Endodermal cell (in vitro differentiated cells): ENCODE measurements at regions not wholly inside any gene's neighbourhood (a gene's known extent, or its start where the extent isn't known, plus 50 kb on each side); places are given as distances from the start of the nearest gene placed in this dataset.

Source experiments
- DNase-seq: peaks from one replicate; pipeline ENCODE4 v3.0.0-alpha.2; 2017
- H3K27ac ChIP-seq: 2 replicates; pipeline ENCODE4 v1.5.1; 2013; ENCODE audit warnings: mild to moderate bottlenecking, low read depth, low read length, moderate library complexity
- H3K27me3 ChIP-seq: 2 replicates; pipeline ENCODE4 v1.6.1; 2013; ENCODE audit warnings: mild to moderate bottlenecking, low read length, moderate library complexity; ENCODE audit not compliant: insufficient read depth, control insufficient read depth, poor library complexity, severe bottlenecking
- H3K36me3 ChIP-seq: 2 replicates; pipeline ENCODE4 v1.7.0; 2013; ENCODE audit warnings: mild to moderate bottlenecking, low read length, moderate library complexity; ENCODE audit not compliant: control insufficient read depth, insufficient read depth
- H3K4me1 ChIP-seq: one replicate; pipeline ENCODE4 v1.7.0; 2013; ENCODE audit warnings: low read length; ENCODE audit not compliant: control insufficient read depth, insufficient read depth
- H3K4me3 ChIP-seq: 2 replicates; pipeline ENCODE4 v1.5.1; 2013; ENCODE audit warnings: mild to moderate bottlenecking, low read length, moderate library complexity
- H3K9ac ChIP-seq: 2 replicates; pipeline ENCODE4 v1.6.1; 2013; ENCODE audit warnings: mild to moderate bottlenecking, low read length, moderate library complexity; ENCODE audit not compliant: poor library complexity, severe bottlenecking; ENCODE audit errors: extremely low read depth
- H3K9me3 ChIP-seq: 2 replicates; pipeline ENCODE4 v1.6.1; 2013; ENCODE audit warnings: mild to moderate bottlenecking, low read length, moderate library complexity; ENCODE audit not compliant: control insufficient read depth
- H3K27ac Mint-ChIP-seq: 2 replicates; pipeline ENCODE4 v1.8.0; 2020; ENCODE audit warnings: mixed read lengths
- H3K27me3 Mint-ChIP-seq: 2 replicates; pipeline ENCODE4 v1.8.0; 2021; ENCODE audit warnings: mild to moderate bottlenecking, mixed read lengths; ENCODE audit not compliant: insufficient read depth
- H3K36me3 Mint-ChIP-seq: 2 replicates; pipeline ENCODE4 v1.8.0; 2020; ENCODE audit warnings: low read depth, mixed read lengths
- H3K4me1 Mint-ChIP-seq: 2 replicates; pipeline ENCODE4 v1.8.0; 2020; ENCODE audit warnings: mixed read lengths
- H3K4me3 Mint-ChIP-seq: 2 replicates; pipeline ENCODE4 v1.8.0; 2020; ENCODE audit warnings: mild to moderate bottlenecking, moderate library complexity, mixed read lengths
- H3K9me3 Mint-ChIP-seq: 2 replicates; pipeline ENCODE4 v1.8.0; 2020; ENCODE audit warnings: mild to moderate bottlenecking, mixed read lengths
- CTCF ChIP-seq: fragments of 200-600 bp; sonication (generic); conservative IDR thresholded peaks from 2 replicates; pipeline ENCODE4 v1.5.0; 2021; ENCODE audit warnings: antibody characterized with exemption, mild to moderate bottlenecking
- WGBS, 2 experiments: methylation state at CpG; one replicate each; pipeline versions ENCODE4 v1.1.5 to v1.1.7; 2013; ENCODE audit warnings: missing lambda C conversion rate in 2 of 2, mixed read lengths in 1 of 2; ENCODE audit not compliant: insufficient coverage in 1 of 2, insufficient read length in 1 of 2; 5-methylcytosine and 5-hydroxymethylcytosine counted together

GRCh38 chr3:86774082-86774691 lies 216.8 kb downstream of the VGLL3 start:
- Mint-ChIP-seq H3K27me3 (no peaks in the 10 kb centered on the region), H3K27ac (no peak overlapping the region), H3K9me3 (no peaks in the 10 kb centered on the region), H3K4me3 (no peak overlapping the region), H3K4me1 (no peaks in the 10 kb centered on the region), H3K36me3 (no peaks in the 10 kb centered on the region)
- no peaks in the 10 kb centered on the region for H3K9me3 ChIP-seq
- no peaks in the 10 kb centered on the region for H3K27me3 ChIP-seq
- peak; percentile 81 for TF ChIP-seq CTCF
- H3K4me1 ChIP-seq: no peaks in the 10 kb centered on the region
- H3K9ac ChIP-seq: no peak overlapping the region
- no peak for DNase-seq
- 0% methylated on average over 1 of the region's 3 CpGs; no CpG with 5 or more reads in 1 of the 2 experiments for WGBS, 2 experiments
- no peaks in the 10 kb centered on the region for H3K36me3 ChIP-seq
- H3K27ac ChIP-seq: no peak overlapping the region
- H3K4me3 ChIP-seq: no peak overlapping the region

- no peaks in the 10 kb centered on the region for H3K36me3 ChIP-seq
- H3K9ac ChIP-seq: no peak overlapping the region
- no peaks in the 10 kb centered on the region for H3K9me3 ChIP-seq
- WGBS, 2 experiments: 87 to 100% methylated on average over 2 to 5 of the region's 5 CpGs
- DNase-seq: no peak
- Mint-ChIP-seq H3K36me3 (no peaks in the 10 kb centered on the region), H3K9me3 (no peaks in the 10 kb centered on the region), H3K4me1 (peaks cover 3% of the 10 kb centered on the region), H3K27me3 (no peaks in the 10 kb centered on the region), H3K27ac (no peak overlapping the region), H3K4me3 (no peak overlapping the region)
- no peaks in the 10 kb centered on the region for H3K27me3 ChIP-seq
- TF ChIP-seq CTCF: no peak
- no peak overlapping the region for H3K4me3 ChIP-seq
- H3K27ac ChIP-seq: no peak overlapping the region
- no peaks in the 10 kb centered on the region for H3K4me1 ChIP-seq
Measured at GRCh38 chr3:86772699-86773098, 218.2 kb downstream of the VGLL3 start.

- no peaks in the 10 kb centered on the region for H3K4me1 ChIP-seq
- no peaks in the 10 kb centered on the region for H3K27me3 ChIP-seq
- Mint-ChIP-seq H3K27me3 (no peaks in the 10 kb centered on the region), H3K4me1 (peaks cover 3% of the 10 kb centered on the region), H3K36me3 (no peaks in the 10 kb centered on the region), H3K27ac (no peak overlapping the region), H3K9me3 (no peaks in the 10 kb centered on the region), H3K4me3 (no peak overlapping the region)
- no peaks in the 10 kb centered on the region for H3K36me3 ChIP-seq
- no peak overlapping the region for H3K9ac ChIP-seq
- WGBS, 2 experiments: 90 to 93% methylated on average over 3 to 4 of the region's 4 CpGs
- no peak for TF ChIP-seq CTCF
- no peak for DNase-seq
- no peak overlapping the region for H3K4me3 ChIP-seq
- H3K27ac ChIP-seq: no peak overlapping the region
- no peaks in the 10 kb centered on the region for H3K9me3 ChIP-seq
Measured at GRCh38 chr3:86771741-86772512, 219.0 kb downstream of the VGLL3 start.
